ENCODE measurements at regions not wholly inside any gene's neighbourhood (a gene's known extent, or its start where the extent isn't known, plus 50 kb on each side); places are given as distances from the start of the nearest gene placed in this dataset.

DNA sequence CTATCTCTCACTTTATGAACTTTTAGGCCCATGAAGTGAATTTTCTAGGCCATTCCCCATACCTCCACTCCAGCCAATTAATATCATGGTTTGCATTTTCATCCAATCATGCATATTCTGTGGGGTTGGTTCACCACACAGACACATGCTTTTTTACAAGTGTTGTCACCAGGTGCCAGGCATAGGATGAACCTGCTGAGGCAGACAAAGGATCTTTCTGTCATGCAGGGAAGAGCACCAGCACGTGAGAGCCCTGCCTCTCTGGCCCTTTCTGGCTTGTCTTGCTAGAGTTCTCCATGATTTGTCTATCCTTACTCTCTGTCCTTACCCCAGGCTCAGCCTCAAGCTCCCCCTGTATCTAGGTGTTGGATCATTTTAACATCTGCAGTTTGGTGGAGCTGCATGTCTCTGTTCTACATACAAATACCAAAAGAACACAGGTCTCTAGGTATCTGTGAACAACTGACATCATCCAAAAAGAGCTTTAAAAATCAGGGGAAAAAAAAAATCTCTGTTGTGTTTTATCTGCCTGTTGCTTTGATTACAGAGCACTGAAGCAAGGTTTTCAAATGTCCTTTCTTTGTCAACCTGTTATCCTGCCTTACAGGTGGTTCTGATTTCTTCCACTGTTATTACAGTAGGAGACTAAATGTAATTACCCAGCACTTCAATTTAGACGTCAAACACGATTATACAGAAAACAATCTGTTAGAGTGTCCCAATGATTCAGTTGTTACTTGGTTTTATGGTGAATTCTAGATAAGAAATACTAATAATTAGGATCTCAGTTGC, 58.4 kb upstream of the GRAMD1B start:
- TF ChIP-seq, protein P1, sequence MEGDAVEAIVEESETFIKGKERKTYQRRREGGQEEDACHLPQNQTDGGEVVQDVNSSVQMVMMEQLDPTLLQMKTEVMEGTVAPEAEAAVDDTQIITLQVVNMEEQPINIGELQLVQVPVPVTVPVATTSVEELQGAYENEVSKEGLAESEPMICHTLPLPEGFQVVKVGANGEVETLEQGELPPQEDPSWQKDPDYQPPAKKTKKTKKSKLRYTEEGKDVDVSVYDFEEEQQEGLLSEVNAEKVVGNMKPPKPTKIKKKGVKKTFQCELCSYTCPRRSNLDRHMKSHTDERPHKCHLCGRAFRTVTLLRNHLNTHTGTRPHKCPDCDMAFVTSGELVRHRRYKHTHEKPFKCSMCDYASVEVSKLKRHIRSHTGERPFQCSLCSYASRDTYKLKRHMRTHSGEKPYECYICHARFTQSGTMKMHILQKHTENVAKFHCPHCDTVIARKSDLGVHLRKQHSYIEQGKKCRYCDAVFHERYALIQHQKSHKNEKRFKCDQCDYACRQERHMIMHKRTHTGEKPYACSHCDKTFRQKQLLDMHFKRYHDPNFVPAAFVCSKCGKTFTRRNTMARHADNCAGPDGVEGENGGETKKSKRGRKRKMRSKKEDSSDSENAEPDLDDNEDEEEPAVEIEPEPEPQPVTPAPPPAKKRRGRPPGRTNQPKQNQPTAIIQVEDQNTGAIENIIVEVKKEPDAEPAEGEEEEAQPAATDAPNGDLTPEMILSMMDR (IDR thresholded peaks at IDR 0.05): no peak
- TF ChIP-seq POLR2A (IDR thresholded peaks at IDR 0.05; ENCODE audit: low read depth) (no peak), POLR2AphosphoS5 (IDR thresholded peaks at IDR 0.05) (no peak), EP300 (IDR thresholded peaks at IDR 0.05) (no peak)

Data from esophagus muscularis mucosa (tissue), 4 donors.